ENCODE measurements at regions not wholly inside any gene's neighbourhood (a gene's known extent, or its start where the extent isn't known, plus 50 kb on each side); places are given as distances from the start of the nearest gene placed in this dataset.

DNA sequence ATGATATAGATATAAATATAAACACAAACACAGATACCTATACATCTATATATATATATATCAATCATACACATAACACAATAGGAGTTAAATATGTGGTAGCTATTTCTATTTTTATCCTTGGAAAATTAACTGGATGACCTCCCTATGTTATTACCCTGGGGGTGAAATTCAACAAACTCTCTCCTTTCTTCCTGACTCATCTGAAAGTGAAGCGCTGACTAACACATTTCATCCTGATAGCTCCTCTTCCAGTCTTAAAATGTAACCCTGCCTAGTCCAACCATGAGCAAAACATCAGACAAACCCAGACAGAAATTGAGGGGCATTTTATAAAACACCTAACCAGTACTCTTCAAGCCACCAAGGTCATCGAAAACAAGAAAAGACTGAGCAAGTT lies 220.6 kb upstream of the ISX start:
- DNase-seq (ENCODE audit: extremely low read depth, low read depth) = no peak
- TF ChIP-seq, protein P1, sequence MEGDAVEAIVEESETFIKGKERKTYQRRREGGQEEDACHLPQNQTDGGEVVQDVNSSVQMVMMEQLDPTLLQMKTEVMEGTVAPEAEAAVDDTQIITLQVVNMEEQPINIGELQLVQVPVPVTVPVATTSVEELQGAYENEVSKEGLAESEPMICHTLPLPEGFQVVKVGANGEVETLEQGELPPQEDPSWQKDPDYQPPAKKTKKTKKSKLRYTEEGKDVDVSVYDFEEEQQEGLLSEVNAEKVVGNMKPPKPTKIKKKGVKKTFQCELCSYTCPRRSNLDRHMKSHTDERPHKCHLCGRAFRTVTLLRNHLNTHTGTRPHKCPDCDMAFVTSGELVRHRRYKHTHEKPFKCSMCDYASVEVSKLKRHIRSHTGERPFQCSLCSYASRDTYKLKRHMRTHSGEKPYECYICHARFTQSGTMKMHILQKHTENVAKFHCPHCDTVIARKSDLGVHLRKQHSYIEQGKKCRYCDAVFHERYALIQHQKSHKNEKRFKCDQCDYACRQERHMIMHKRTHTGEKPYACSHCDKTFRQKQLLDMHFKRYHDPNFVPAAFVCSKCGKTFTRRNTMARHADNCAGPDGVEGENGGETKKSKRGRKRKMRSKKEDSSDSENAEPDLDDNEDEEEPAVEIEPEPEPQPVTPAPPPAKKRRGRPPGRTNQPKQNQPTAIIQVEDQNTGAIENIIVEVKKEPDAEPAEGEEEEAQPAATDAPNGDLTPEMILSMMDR (IDR thresholded peaks at IDR 0.05; ENCODE audit: low read depth, low read length) = no peak

DNA sequence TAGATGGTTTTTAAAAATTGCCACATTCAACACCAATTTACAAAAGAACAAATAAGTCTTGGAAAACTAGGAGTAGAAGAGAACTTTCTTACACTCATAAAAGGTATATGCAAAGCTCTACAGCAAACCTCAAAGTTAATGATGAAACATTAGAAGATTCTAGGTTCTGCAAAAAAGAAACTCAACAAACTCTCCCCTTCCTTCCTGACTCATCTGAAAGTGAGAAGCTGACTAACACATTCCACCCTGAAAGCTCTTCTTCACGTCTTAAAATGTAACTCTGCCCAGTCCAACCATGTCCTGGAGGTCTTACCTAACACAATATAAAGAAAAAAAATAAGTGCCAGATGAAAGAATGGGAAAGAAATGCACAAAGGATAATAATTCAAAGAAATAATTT lies 218.9 kb upstream of the ISX start:
- DNase-seq (ENCODE audit: extremely low read depth, low read depth) = no peak
- TF ChIP-seq, protein P1 (IDR thresholded peaks at IDR 0.05; ENCODE audit: low read depth, low read length) = no peak

DNA sequence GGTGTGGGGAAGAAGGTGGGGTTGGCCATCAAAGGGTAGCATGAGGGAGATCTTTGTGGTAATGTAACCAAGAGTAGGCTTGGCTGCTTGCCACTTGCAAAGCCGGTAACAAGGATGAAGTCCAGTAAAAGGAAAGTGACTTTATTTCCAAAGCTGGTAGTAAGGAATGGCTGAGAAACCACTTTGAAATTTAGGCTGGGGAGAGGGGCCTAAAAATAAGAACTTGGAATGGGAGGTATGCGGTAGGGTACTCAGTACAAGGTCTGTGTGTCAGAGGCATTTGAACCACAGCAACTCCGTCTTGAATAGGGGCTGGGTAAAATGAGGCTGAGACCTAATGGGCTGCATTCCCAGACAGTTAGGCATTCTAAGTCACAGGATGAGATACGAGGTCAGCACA lies 216.0 kb upstream of the ISX start:
- DNase-seq (ENCODE audit: extremely low read depth, low read depth) = no peak
- TF ChIP-seq, protein P1 (IDR thresholded peaks at IDR 0.05; ENCODE audit: low read depth, low read length) = no peak

DNA sequence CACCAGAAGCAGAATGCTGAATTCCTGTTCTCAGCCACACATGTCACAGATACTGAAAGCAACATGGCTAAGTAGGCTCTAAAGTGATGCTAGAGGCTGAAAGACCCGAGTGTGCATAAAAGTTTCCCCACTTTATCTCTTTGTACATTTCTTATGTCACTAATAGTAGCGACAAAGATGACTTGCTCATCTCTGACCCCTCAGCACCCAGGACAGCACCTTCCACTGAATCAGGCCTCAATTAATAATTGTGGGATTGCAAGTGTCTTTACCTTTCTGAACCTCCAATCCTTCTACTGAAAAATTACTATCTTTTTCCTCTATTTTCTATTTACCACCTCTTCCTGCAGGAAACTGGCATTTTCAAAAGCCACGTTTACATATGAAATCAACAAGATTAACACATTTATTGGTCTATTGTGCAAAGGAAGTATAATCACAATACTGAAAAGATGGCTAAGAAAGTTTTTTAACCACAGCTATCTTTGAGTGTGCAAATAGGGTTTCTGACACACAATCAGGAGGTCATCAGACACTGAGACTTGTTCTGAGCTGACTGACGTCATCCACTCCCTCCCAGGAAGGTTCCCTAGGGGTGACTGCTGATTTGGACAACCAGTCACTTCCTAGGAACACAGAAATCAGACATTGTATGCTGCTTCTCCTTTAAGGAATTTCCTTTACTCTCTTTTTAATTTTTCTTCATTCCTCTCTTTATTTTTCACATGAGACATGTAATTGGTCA lies 213.9 kb upstream of the ISX start:
- TF ChIP-seq, protein P1 (IDR thresholded peaks at IDR 0.05; ENCODE audit: low read depth, low read length) = no peak
- no peak for DNase-seq (ENCODE audit: extremely low read depth, low read depth)

DNA sequence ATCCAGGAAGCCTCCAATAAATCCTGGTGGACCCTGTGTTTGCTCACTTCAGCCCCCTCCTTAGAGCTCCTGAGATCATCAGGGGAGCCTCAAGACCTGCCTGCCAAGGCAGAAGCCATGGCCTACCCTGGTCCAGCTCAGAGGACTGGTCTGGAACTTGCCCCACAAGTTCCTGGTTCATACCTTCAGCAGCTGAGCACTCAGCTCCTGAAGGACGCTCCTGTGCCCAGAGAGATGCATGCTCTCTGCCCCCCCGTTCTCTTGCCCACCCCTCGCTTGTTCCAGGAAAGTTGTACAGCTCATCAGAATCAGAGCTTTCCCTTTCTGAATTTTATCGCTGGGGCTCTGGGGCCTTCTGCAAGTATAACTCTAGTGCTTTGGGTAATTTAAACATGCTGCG lies 210.5 kb upstream of the ISX start:
- TF ChIP-seq, protein P1 (IDR thresholded peaks at IDR 0.05; ENCODE audit: low read depth, low read length) = no peak
- no peak for DNase-seq (ENCODE audit: extremely low read depth, low read depth)

DNA sequence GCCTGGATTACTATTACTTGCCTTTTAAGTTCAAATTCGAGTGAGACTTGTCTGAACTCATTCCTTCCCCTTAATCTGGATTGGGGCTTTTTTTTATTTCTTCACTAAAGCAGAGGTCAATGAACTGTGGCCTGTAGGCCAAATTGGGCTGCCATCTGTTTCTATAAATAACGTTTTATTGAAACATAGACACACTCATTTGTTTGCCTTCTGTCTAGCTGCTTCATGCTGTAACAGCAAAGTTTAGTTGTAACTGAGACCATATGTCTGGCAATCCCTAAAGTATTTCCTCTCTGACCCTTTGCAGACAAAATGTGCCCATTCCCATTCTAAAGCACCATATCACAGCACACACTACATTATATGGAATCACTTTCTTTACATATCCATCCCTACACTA lies 207.9 kb upstream of the ISX start:
- no peak for DNase-seq (ENCODE audit: extremely low read depth, low read depth)
- TF ChIP-seq, protein P1 (IDR thresholded peaks at IDR 0.05; ENCODE audit: low read depth, low read length) = no peak

DNA sequence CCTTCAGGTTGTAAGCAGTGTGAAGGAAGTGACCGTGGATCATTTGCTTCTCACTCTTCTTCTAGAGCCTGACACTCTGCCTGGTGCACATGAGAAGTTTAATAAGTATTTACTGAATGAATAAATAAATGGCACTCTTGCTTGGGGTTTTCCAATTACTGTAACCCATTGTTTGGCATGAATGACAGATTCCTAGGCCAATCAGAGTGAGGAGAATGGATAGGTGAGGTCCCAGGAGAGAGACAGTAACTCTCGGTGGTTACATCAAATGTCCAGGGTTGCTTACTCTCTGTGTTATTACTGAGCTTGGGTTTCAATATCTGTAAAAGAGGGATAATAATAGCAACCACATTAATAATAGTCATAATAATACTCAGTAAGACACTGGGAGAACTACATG lies 204.2 kb upstream of the ISX start:
- TF ChIP-seq, protein P1 (IDR thresholded peaks at IDR 0.05; ENCODE audit: low read depth, low read length) = no peak
- no peak for DNase-seq (ENCODE audit: extremely low read depth, low read depth)

Measured in AG09319 (cell line).